GM19025 (cell line): ENCODE measurements at regions not wholly inside any gene's neighbourhood (a gene's known extent, or its start where the extent isn't known, plus 50 kb on each side); places are given as distances from the start of the nearest gene placed in this dataset.
A peak's percentile ranks its signal among the peaks of the same experiment; 100 is the strongest.

Experiments used
- ATAC-seq: cut with Tn5 transposase; IDR thresholded peaks from one replicate; pipeline ENCODE4 v1.9.1; 2021; ENCODE audit warnings: mild to moderate bottlenecking, low read depth, moderate library complexity; ENCODE audit not compliant: unreplicated experiment

DNA sequence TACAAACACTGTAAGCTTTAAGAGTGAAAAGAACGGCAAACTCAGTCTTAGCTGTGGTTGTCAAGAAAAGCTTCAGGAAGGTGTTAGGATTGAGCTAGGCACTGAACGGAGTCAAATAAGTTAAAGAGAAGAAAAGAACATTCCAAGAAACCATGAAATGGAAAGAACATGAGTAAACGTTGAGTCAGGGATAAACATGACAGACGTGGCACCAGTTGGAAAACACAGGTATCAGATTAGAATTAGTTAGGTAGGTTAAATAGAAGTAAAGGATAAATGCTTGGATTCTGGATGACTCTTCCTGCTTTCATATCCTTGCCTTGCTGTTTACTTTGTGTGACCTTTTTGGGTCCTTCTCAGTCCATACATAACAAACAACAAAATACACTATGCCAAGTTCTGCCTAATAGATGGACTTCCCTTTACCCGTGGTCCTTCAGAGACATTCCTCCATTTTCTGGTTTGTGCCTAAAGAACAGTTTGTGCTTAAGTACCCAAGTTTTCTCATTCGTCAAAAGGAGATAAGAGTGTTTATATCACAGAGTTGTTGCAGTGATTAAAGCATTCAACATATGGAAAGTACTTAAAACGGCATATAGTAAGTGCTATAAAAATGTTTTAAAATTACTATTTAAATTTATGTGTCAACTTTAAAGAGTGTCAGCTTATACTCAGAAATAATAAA is 446.9 kb downstream of the TMA16 start:
- no peak for ATAC-seq

DNA sequence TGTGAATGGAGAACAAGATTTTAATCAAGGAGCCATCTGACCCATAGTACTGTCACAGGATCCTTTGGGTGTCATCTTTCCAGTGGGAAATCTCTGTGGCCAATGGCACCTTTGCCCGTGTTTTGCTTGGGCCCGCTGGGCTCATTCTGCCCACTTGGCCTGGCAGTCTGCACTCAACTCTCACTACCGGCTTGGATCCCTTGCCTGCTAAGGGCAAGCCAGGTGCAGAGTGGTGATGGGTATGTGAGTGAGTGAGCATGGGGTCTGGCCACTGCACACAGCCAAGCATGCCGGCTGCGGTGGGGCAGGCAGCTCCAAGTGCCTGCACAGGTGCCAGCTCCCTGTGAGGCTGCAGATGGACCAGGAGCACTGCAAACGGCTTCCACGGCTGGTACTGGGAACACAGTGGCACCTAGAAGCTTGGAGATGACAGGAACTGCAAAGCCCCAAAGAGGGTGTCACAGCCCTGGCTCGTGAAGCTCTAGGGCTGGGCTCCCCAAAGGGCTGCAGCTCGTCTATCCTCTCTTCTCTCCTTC is 454.5 kb downstream of the TMA16 start:
- ATAC-seq = no peak

DNA sequence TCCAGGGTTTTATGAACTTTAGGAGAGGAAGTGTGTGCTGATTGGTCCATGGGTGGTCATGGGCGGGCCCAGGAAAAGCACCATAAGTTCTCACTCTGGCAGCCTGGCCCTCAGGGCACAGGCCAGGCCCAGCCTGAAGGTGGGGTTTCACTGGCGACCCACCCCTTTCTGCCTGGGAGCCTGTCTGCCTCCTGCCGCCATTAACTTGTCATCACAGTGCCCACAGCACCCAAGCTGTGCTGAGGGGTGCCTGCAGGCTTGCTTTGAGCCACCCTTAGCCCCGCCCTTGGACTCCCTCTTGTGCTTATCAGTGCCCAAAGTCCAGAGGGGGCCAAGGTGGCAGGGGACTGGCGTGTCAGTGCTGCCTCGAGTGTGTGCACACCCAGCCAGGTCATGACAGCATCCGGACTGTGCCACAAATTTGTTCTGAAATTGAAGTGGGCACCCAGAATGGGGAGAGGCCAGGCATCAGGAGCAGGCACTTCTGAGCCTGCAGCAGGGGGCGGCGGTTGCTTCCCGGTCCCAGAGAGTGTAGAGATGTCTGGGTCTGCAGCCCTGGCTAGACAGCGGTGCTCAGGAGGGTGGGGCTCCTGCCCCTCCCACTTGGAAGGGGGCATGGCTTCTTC is 455.6 kb downstream of the TMA16 start:
- no peak for ATAC-seq

DNA sequence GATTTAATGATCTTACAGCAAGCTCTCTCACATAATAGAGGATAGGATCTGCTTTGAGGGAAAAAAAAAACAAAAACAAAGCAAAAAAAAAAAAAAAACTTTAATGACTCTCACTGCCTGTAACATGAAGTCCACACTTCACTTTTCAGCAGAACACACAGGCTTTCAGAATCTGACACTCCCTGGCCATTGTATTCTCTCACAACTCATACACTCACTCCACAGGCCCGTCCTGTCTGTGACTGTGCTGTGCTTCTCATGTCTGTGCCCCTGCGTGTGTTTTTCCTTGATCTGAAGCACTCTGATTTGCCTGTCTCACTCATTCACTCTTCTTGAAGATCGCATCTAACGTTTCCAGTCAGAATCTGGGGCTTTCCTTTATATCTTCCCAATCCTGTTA is 460.8 kb downstream of the TMA16 start:
- ATAC-seq = no peak

DNA sequence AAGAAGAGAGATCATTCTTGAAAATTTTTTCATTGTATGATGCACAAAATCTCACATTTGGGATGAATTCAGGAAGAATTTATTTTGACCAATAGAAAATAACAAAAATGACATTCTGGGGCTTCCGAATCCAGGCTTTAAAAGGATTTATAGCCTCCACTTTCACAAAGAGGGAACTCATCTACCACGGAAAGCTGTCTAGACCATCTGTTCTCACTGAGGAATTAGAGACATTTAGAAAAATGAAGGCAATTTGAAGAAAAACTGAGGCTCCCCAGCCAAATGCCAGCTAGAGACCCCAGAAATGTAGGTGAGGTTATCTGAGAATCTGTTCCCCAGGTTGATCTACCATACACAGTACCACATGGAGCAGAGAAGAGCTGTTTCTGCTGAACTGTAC is 464.3 kb downstream of the TMA16 start:
- ATAC-seq = no peak

DNA sequence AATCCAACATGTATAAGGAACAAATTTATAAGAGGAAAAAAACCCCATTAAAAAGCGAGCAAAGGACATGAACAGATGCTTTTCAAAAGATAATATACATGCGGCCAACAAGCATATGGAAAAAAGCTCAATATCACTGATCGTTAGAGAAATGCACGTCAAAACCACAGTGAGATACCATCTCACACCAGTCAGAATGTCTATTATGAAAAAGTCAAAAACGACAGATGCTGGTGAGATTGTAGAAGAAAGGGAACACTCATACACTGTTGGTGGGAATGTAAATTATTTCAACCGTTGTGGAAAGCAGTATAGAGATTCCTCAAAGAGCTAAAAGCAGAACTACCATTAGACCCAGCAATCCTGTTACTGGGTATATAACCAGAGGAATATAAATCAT is 465.4 kb downstream of the TMA16 start:
- no peak for ATAC-seq

DNA sequence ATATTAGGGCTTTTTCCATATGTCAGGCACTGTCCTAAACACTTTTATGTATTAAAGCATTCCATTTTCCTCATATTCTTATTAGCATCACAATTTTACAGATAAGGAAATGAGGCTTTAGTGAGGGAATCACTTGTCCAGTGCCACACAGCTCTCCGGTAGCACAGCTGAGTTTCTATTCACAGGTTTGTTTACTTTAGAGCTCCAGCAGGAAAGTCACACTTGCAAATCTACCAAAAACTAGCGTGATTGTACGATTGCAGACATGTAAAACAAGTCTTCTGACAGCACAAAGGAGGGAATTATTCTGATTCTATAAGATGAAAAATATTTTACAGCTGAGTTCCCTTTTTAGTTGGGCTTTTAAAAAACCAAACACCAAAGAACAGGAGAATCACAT is 472.1 kb downstream of the TMA16 start:
- ATAC-seq = no peak

DNA sequence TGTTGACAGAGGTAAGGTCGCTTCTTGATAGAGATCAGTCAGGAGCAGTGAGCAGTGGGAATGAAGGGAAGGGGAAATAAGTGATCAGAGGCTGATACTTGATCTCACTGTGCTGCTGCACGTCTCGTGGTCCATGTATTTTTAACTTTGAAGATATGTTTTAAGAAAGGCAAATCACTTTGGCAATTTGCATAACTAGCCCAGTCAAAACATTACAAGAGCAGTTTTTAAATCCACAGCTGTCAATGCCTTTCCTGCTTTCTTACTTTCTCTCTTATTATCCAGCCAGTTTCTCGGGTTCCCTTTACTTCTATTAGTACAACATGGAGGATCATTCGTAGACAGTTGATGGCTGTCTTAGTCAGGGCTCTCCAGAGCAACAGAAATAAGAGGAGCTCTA is 472.8 kb downstream of the TMA16 start:
- ATAC-seq = no peak

DNA sequence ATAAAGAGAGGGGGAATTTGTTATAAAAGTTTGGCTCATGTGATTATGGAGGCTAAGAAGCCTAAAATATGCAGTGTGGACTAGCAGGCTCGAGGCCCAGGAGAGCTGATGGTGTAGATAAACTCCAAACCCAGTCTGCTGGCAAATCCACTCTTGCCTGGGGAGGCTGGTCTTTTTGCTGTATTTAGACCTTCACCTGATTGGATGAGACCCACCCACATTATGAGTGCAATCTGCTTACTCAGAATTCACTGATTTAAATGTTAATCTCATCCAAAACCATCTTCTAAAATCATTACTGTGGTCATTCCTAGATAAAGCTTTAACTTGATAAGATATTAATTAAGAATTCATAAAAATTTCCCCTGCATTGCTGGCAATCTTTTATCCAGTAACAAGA is 473.2 kb downstream of the TMA16 start:
- no peak for ATAC-seq

DNA sequence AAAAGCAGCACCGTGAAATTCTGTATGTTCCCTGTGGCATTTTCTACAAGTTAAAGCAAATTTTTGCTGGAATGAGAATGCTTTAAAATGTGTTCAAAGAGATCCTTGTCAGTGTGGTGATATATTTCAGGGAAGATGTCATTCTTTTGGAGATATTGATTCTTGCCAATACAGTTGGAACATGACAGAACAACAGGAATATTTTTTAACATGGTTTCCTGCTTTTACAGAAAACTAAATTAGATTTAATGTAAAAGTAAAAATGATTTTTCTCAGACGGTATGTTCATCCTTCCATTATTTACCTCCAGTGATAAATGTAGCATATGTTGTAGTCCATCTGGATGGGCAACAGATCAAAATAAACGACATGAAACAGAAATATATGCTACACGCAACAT is 474.8 kb downstream of the TMA16 start:
- ATAC-seq = no peak

DNA sequence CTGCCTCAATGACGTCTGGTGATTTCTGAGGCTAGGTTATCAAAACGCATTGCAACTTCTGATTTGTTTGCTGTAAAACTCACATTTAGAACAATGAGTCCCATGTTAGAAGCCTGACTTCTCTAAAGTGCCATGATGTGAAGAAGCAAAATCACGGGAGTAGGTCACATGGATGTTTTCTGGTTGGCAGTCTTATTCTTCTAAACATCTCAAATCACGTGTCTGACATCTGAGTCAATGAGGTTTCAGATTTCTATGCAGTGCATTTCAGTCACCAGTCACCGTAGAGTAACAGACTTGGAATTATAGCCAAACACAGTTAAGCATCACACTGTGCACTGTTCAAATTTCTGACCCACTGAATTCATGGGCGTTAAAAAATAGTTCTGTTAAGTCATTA is 482.1 kb downstream of the TMA16 start:
- no peak for ATAC-seq

DNA sequence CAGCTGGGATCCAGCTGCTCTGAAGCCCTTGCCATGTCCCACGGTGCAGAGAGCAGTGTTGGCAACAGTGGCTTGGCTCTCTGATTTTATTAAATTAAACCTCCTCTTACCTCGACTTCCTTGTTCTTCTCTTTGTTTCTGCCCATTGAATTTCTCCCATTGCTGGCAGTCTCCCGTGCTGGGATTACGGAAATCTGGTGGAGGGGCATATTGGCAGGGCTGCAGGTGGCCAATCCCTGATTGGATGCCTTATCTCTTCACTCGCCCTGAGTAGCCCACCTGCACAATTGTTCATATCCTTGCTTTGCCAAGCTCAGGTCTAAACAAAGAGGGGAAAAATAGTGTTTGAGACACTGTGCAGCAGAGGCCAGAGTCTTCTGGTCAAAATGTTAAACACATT is 493.9 kb downstream of the TMA16 start:
- ATAC-seq = no peak

DNA sequence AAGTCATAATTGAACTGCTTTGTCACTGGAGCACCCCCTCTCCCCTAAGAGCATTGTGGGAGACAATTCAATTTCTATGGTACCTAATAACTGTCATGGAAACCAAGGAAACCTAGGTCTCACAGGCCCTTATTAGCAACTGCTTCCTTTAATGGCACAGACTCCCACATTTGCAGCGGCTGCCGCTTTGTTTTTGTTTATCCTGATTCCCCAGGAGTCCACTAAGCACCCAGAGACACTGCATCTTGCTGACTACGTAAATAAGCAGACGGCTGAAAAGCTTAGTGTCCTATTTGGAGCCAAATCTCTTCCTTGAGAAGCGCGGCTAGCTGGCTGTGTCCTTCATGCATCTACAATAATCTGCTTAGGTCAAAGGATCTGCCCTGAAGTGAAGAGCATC is 494.4 kb downstream of the TMA16 start:
- ATAC-seq = no peak

DNA sequence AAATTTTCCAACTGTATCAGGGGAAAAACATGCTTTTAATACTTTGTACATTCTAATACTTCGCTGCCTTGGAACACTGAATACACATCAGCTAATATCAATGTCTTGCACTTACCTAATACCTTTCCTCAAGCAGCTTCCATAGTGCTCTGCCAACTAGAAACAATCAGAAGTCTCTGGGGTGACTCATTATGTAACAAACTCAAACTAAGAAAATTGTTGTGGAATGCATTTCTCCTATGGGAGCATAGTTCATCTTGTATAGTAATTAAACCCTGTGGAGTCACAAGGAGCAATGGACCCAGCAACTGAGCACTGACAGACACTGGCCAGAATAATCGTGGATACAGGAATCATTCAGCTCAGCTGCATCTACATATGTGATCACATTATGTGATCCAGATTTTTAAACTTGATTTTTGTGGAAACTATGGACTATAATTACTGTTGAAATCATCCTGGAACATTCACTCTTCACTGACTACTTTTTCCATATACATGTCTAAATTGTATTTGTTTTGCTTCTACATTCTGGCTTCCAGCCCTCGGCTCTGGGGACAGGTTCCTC is 496.9 kb downstream of the TMA16 start:
- no peak for ATAC-seq

DNA sequence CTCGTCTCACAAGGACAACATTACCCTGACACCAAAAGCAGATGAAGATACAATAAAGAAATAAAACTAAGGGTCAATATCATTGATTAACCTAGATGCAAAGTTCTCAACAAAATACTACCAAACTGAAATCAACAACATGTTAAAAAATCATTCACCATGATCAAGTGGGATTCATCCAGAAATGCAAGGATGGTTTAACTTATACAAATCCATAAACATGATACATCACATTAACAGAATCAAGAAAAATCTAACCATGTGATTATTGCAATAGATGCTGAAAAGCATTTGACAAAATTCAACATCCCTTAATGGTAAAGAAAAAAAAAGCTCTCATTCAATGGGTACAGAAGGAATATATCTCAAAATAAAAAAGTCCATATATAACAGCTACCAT is 514.9 kb downstream of the TMA16 start:
- no peak for ATAC-seq

DNA sequence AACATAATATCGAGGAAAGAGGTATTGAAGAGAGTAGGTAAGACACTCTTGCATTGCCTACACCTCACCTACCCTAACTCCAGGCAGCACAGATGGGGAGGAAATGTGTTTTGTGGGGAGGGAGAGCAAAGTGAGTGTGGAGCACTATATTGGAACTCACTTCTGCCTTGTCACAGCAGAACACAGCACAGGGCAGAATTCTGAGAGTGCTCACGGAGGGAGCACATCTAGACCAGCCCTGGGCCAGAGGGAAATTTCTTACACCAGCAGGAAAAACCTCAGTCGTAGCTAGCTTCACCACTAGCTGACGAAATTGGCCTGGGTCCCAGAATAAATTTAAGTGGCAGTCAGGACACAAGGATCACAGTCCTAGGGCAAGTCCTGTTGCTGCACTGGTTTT is 517.3 kb downstream of the TMA16 start:
- ATAC-seq = no peak

DNA sequence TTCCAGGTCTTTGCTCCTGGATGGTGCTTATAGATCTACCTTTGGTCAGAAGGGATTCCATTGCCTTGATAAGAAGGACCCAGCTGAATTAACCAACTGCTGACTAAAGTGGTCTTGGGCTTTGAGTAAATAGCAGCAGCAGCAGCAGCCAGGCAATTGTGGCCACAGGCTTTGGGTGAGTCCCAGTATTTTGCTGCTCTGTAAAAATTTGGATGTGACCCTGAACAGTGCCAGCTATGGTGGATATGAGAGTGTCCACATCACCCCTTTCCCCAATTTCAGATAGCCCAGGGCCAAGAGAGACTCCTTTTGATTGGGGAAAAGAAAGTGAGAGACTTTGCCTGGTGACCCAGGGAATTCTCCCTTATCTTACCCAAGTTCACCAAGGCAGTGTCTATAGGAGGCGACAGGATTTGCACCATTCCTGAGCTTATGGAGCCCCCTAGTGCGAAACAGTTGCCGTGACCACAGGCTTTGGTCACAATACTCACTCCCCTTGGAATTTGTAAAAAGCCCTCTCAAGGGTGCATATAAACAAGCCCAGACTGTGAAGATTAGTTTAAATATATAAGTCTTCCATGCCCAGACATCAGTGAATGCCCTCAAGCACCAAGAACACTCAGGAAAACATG is 518.0 kb downstream of the TMA16 start:
- ATAC-seq = peak; percentile 62

DNA sequence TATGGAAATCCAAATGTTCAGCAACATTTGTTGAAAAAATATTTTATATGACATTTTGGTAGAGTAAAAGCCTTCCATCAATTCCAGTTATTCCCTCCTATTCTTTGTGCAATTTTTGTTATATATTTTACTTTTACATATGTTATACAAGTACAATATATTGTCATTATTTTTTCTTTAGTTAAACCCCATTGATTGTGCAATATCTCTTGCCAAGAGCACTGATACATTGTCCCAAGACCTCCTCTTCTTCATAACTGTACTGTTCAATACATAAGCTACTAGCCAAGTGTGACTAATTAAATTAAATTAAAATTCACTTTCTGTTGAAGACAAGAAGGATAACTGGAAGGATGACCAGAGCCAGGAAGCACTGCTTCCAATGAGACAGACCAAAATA is 527.5 kb downstream of the TMA16 start:
- no peak for ATAC-seq

DNA sequence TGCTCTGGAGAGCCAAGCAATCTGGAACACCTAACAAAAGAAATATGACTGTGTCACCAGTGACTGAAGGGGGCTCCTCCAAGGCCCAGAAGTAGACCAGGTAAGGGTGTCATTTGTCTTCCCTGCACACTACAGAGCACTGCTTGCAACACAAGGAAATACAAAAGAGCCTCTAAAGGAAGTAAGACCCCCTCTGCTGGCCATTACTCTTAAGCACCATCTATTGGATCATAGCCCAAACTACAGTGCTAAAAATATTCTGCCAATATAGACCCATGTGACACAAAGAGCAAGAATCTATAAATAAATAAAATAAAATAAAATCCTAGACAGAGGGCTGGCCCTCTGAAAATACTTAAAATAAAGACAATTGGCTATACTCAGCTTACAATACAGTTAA is 528.7 kb downstream of the TMA16 start:
- ATAC-seq = no peak

DNA sequence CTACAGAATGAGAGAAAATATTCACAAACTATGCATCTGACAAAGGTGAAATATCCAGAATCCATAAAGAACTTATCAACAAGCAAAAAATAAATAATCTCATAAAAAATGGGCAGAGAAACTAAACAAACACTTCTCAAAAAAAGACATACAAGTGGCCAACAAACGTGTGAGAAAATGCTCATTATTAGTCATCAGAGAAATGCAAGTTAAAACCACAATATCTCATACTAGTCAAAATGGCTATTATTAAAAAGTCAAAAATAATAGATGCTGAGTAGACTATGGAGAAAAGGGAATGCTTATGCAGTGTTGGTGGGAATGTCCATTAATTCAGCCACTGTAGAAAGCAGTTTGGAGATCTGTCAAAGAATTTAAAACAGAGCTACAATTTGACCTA is 533.3 kb downstream of the TMA16 start:
- ATAC-seq = no peak

DNA sequence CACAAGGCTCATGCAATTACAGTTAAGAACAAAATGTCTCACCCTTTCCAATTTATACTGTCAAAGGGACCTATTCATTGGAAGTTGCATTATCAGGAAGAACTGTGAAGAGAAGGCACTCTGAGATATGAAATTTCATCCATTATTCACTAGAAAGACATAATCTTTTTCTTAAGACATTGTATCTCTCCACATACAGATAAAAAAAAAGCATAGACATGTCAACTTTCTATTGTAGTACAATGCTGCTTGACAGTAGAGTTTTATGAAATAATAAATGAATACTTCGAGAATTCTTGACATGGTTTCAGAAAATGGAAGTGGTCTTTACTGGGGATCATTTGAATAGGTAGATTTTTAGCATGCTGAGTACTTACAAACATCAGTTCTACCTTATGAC is 545.0 kb downstream of the TMA16 start:
- no peak for ATAC-seq
